Right lung (tissue), 2 donors: ENCODE measurements at regions not wholly inside any gene's neighbourhood (a gene's known extent, or its start where the extent isn't known, plus 50 kb on each side); places are given as distances from the start of the nearest gene placed in this dataset.

Source experiments
- DNase-seq, 2 donors: peaks; one replicate each; pipeline ENCODE4 v3.0.0-alpha.2; 2013

- no peak for DNase-seq
These were observed 230.9 kb upstream of the SULF2 start for GRCh38 chr20:48015943-48016723.

GRCh38 chr20:48015141-48015910 is 230.0 kb upstream of the SULF2 start:
- DNase-seq, result no peak

GRCh38 chr20:48012401-48012974 is 227.2 kb upstream of the SULF2 start:
- no peak for DNase-seq

- DNase-seq, result no peak
These were observed 225.7 kb upstream of the SULF2 start for GRCh38 chr20:48011025-48011424.

GRCh38 chr20:48010623-48011022 is 225.3 kb upstream of the SULF2 start:
- no peak for DNase-seq

GRCh38 chr20:48008850-48009515 is 223.7 kb upstream of the SULF2 start:
- DNase-seq, result no peak

GRCh38 chr20:48007351-48007750 is 222.1 kb upstream of the SULF2 start:
- DNase-seq, result no peak

- DNase-seq, result no peak
These were observed 221.0 kb upstream of the SULF2 start for GRCh38 chr20:48006036-48006833.

- DNase-seq, result no peak
These were observed 217.7 kb upstream of the SULF2 start for GRCh38 chr20:48003021-48003420.

- no peak for DNase-seq
These were observed 217.3 kb upstream of the SULF2 start for GRCh38 chr20:48002517-48002970.

GRCh38 chr20:47999166-47999565 is 213.9 kb upstream of the SULF2 start:
- no peak for DNase-seq

GRCh38 chr20:47998736-47999135 is 213.5 kb upstream of the SULF2 start:
- DNase-seq, result no peak

GRCh38 chr20:47995661-47996060 is 210.4 kb upstream of the SULF2 start:
- no peak for DNase-seq

GRCh38 chr20:47993817-47994216 is 208.5 kb upstream of the SULF2 start:
- no peak for DNase-seq

- no peak for DNase-seq
These were observed 207.9 kb upstream of the SULF2 start for GRCh38 chr20:47993035-47993755.

- DNase-seq, result no peak
These were observed 206.7 kb upstream of the SULF2 start for GRCh38 chr20:47991875-47992488.

GRCh38 chr20:47990507-47991150 is 205.3 kb upstream of the SULF2 start:
- DNase-seq, result no peak

GRCh38 chr20:47989957-47990356 is 204.7 kb upstream of the SULF2 start:
- no peak for DNase-seq

- no peak for DNase-seq
These were observed 203.4 kb upstream of the SULF2 start for GRCh38 chr20:47988676-47989075.
